Endothelial cell of umbilical vein (primary cell): ENCODE measurements at regions not wholly inside any gene's neighbourhood (a gene's known extent, or its start where the extent isn't known, plus 50 kb on each side); places are given as distances from the start of the nearest gene placed in this dataset.

ENCODE experiments used
- CTCF ChIP-seq, 2 donors: IDR thresholded peaks; 1 replicate in 1 of 2; 2 replicates in 1 of 2; pipeline ENCODE4 v1.5.1; 2011; ENCODE audit warnings: low read length in 2 of 2, mild to moderate bottlenecking in 2 of 2, moderate library complexity in 2 of 2, control low read depth in 1 of 2, inconsistent platforms in 1 of 2, low read depth in 1 of 2; ENCODE audit not compliant: insufficient read depth in 1 of 2; ENCODE audit errors: extremely low read depth in 1 of 2
- EZH2 ChIP-seq: IDR thresholded peaks from 2 replicates; pipeline ENCODE4 v1.6.1; 2012; ENCODE audit warnings: borderline replicate concordance, low read depth, mild to moderate bottlenecking, moderate library complexity, low read length, inconsistent platforms; ENCODE audit not compliant: severe bottlenecking
- FOS ChIP-seq: IDR thresholded peaks from 2 replicates; pipeline ENCODE4 v1.6.1; 2011; ENCODE audit warnings: mild to moderate bottlenecking, low read length, moderate library complexity, borderline replicate concordance; ENCODE audit not compliant: insufficient read depth
- GATA2 ChIP-seq: IDR thresholded peaks from 2 replicates; pipeline ENCODE4 v1.7.0; 2011; ENCODE audit warnings: low read depth, mild to moderate bottlenecking, moderate library complexity, mixed read lengths, low read length; ENCODE audit not compliant: insufficient read length, insufficient read depth
- JUN ChIP-seq: IDR thresholded peaks from 2 replicates; pipeline ENCODE4 v1.6.1; 2011; ENCODE audit warnings: borderline replicate concordance, low read depth; ENCODE audit not compliant: insufficient read length, insufficient read depth
- MAX ChIP-seq: IDR thresholded peaks from 2 replicates; pipeline ENCODE4 v1.6.1; 2011; ENCODE audit not compliant: insufficient read depth, insufficient read length
- MYC ChIP-seq: IDR thresholded peaks from one replicate; pipeline ENCODE4 v1.6.1; 2011; ENCODE audit warnings: mild to moderate bottlenecking, low read depth, low read length
- POLR2A ChIP-seq: IDR thresholded peaks from 2 replicates; pipeline ENCODE4 v1.6.1; 2012; ENCODE audit warnings: low read depth, mild to moderate bottlenecking, control low read depth, low read length
- POLR2AphosphoS5 ChIP-seq: IDR thresholded peaks from 2 replicates; pipeline ENCODE4 v1.6.1; 2012; ENCODE audit warnings: low read depth, mild to moderate bottlenecking, control low read depth, low read length, moderate library complexity; ENCODE audit not compliant: insufficient read depth

GRCh38 chr15:95680728-95681127 lies 649.8 kb upstream of the NR2F2 start:
- TF ChIP-seq CTCF (IDR thresholded peaks at IDR 0.05; ENCODE audit: extremely low read depth in 1 of 2, insufficient read depth in 1 of 2, low read depth in 1 of 2, low read length in 2 of 2) (no peak), JUN (no peak), FOS (no peak), POLR2A (no peak), EZH2 (no peak), POLR2AphosphoS5 (no peak), MAX (no peak), MYC (no peak), GATA2 (no peak)
